ENCODE measurements at regions not wholly inside any gene's neighbourhood (a gene's known extent, or its start where the extent isn't known, plus 50 kb on each side); places are given as distances from the start of the nearest gene placed in this dataset.

DNA sequence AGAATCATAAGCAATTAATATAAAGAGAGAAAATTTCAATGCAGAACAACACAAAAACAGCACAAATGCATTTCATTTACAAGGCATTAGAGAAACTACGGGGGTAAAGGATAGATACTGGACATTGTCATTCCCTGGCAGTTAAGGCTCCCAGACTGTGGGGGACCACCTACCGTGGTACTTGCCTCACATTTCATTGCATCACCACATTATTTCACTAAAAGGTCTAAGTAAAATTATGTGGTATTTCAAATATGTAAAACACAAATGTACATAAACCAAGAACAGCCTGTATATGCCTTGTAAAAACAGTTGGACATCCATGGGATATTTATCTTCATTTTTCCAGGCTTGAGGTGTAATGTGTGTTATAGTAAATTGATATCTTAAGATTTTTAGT is 571.2 kb upstream of the ZNF462 start:
- no peak for DNase-seq (ENCODE audit: low spot score in 2 of 2)
- Mint-ChIP-seq H3K4me3 (no peak overlapping the region), H3K4me1 (no peaks in the 10 kb centered on the region), H3K9me3 (peaks cover 6% of the 10 kb centered on the region), H3K27ac (ENCODE audit: low read depth) (no peak overlapping the region), H3K36me3 (ENCODE audit: insufficient read depth) (no peaks in the 10 kb centered on the region), H3K27me3 (no peaks in the 10 kb centered on the region)
- no peak for ATAC-seq (replicated peaks; ENCODE audit: extremely low read depth, poor library complexity, severe bottlenecking)

GRCh38 chr9:106296426-106296825 is 566.5 kb upstream of the ZNF462 start:
- Mint-ChIP-seq H3K4me1 (no peaks in the 10 kb centered on the region), H3K9me3 (peaks cover under 1% of the 10 kb centered on the region), H3K27ac (ENCODE audit: low read depth) (no peak overlapping the region), H3K4me3 (no peak overlapping the region), H3K36me3 (ENCODE audit: insufficient read depth) (peaks cover 2% of the 10 kb centered on the region), H3K27me3 (no peaks in the 10 kb centered on the region)
- no peak for ATAC-seq (replicated peaks; ENCODE audit: extremely low read depth, poor library complexity, severe bottlenecking)
- no peak for DNase-seq (ENCODE audit: low spot score in 2 of 2)

DNA sequence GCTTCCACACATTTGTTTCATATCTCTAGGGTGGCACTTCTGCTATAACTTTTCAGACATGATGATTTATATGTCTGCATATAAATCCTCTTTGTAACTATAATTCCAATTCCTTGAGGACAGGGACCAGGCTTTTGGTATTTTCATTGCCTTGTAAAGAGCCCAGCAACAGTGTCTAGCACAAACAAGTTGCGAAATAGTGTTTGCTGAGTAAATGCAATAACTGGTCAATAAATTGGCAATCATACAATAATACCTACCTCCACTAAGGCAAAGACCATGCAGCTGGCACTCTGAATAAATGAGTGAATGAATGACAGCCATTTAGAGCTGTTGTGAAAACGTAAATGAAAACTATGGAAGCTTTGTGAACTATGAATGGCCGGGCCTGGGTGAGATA is 564.0 kb upstream of the ZNF462 start:
- no peak overlapping the region for H3K27ac Mint-ChIP-seq (ENCODE audit: low read depth)
- ATAC-seq (replicated peaks; ENCODE audit: extremely low read depth, poor library complexity, severe bottlenecking) (no peak), DNase-seq (ENCODE audit: low spot score in 2 of 2) (no peak)
- H3K36me3 Mint-ChIP-seq (ENCODE audit: insufficient read depth) = peaks cover 2% of the 10 kb centered on the region
- H3K9me3 Mint-ChIP-seq = peaks cover 8% of the 10 kb centered on the region
- H3K4me3 Mint-ChIP-seq = no peak overlapping the region
- no peaks in the 10 kb centered on the region for H3K27me3 Mint-ChIP-seq
- H3K4me1 Mint-ChIP-seq = no peaks in the 10 kb centered on the region

GRCh38 chr9:106304401-106304920 is 558.5 kb upstream of the ZNF462 start:
- no peak for DNase-seq (ENCODE audit: low spot score in 2 of 2)
- no peak for ATAC-seq (replicated peaks; ENCODE audit: extremely low read depth, poor library complexity, severe bottlenecking)
- H3K4me1 Mint-ChIP-seq = no peaks in the 10 kb centered on the region
- H3K9me3 Mint-ChIP-seq = peaks cover 20% of the 10 kb centered on the region
- H3K27me3 Mint-ChIP-seq = no peaks in the 10 kb centered on the region
- H3K27ac Mint-ChIP-seq (ENCODE audit: low read depth) = no peak overlapping the region
- H3K36me3 Mint-ChIP-seq (ENCODE audit: insufficient read depth) = no peaks in the 10 kb centered on the region
- H3K4me3 Mint-ChIP-seq = no peak overlapping the region

GRCh38 chr9:106305428-106306133 is 557.4 kb upstream of the ZNF462 start:
- no peaks in the 10 kb centered on the region for H3K27me3 Mint-ChIP-seq
- no peak overlapping the region for H3K4me3 Mint-ChIP-seq
- no peak overlapping the region for H3K27ac Mint-ChIP-seq (ENCODE audit: low read depth)
- DNase-seq (ENCODE audit: low spot score in 2 of 2) = no peak
- H3K4me1 Mint-ChIP-seq = no peaks in the 10 kb centered on the region
- peaks cover 20% of the 10 kb centered on the region for H3K9me3 Mint-ChIP-seq
- ATAC-seq (replicated peaks; ENCODE audit: extremely low read depth, poor library complexity, severe bottlenecking) = no peak
- H3K36me3 Mint-ChIP-seq (ENCODE audit: insufficient read depth) = no peaks in the 10 kb centered on the region

- H3K4me1 Mint-ChIP-seq = peaks cover 4% of the 10 kb centered on the region
Observed at GRCh38 chr9:106307670-106308069, 555.3 kb upstream of the ZNF462 start.

GRCh38 chr9:106309925-106310324 is 553.0 kb upstream of the ZNF462 start:
- DNase-seq (ENCODE audit: low spot score in 2 of 2) (no peak), ATAC-seq (replicated peaks; ENCODE audit: extremely low read depth, poor library complexity, severe bottlenecking) (no peak)
- no peaks in the 10 kb centered on the region for H3K27me3 Mint-ChIP-seq
- peak overlapping the region; percentile 83 for H3K27ac Mint-ChIP-seq (ENCODE audit: low read depth)
- H3K9me3 Mint-ChIP-seq = peaks cover 12% of the 10 kb centered on the region
- H3K36me3 Mint-ChIP-seq (ENCODE audit: insufficient read depth) = peaks cover 3% of the 10 kb centered on the region
- peaks cover 4% of the 10 kb centered on the region for H3K4me1 Mint-ChIP-seq
- peak overlapping the region; percentile 11 for H3K4me3 Mint-ChIP-seq

More at GRCh38 chr9:106307670-106308069, 555.3 kb upstream of the ZNF462 start:
- no peak for ATAC-seq (replicated peaks; ENCODE audit: extremely low read depth, poor library complexity, severe bottlenecking)
- Mint-ChIP-seq H3K9me3 (peaks cover 12% of the 10 kb centered on the region), H3K36me3 (ENCODE audit: insufficient read depth) (peaks cover 3% of the 10 kb centered on the region), H3K4me3 (no peak overlapping the region), H3K27ac (ENCODE audit: low read depth) (no peak overlapping the region), H3K27me3 (no peaks in the 10 kb centered on the region)
- no peak for DNase-seq (ENCODE audit: low spot score in 2 of 2)

DNA sequence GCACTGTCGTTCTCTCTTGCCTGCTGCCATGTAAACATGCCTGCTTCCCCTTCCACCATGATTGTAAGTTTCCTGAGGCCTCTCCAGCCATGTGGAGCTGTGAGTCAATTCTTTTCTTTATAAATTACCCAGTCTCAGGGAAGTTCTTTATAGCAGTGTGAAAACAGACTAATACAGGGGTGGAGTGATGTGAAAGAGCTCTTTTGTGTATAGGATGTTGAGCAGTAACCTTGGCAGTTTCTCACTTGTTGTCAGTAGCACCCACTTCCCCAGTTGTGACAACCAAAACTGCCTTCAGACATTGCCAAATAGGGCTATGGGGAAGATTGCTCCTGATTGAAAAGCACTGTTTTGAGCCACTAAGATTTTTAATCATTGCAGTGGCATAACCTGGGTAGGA is 552.2 kb upstream of the ZNF462 start:
- DNase-seq (ENCODE audit: low spot score in 2 of 2) (no peak), ATAC-seq (replicated peaks; ENCODE audit: extremely low read depth, poor library complexity, severe bottlenecking) (peak; percentile 75)
- no peaks in the 10 kb centered on the region for H3K27me3 Mint-ChIP-seq
- peaks cover 4% of the 10 kb centered on the region for H3K4me1 Mint-ChIP-seq
- H3K27ac Mint-ChIP-seq (ENCODE audit: low read depth) = peak overlapping the region; percentile 83
- peaks cover 3% of the 10 kb centered on the region for H3K36me3 Mint-ChIP-seq (ENCODE audit: insufficient read depth)
- peak overlapping the region; percentile 14 for H3K4me3 Mint-ChIP-seq
- peaks cover 12% of the 10 kb centered on the region for H3K9me3 Mint-ChIP-seq

DNA sequence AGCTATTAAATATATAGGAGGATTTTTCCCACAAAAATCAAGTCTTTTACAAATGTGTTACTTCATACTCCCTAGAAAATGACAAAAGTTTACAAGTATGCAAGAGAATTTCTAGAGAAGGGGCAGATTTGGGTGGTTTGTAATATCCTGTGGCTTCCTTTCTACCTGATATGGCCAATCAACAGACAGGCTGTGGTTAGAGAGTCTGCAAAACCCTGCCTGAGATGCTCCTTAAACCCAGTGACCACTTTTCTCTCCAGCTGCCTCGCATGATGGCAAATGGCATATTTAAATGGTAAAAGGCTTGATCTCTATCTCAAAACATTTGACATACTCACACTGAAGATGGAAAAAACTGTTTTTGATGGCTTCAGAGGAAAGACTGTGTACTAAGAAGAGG is 550.1 kb upstream of the ZNF462 start:
- peak; percentile 39 for ATAC-seq (replicated peaks; ENCODE audit: extremely low read depth, poor library complexity, severe bottlenecking)
- H3K36me3 Mint-ChIP-seq (ENCODE audit: insufficient read depth) = peaks cover 3% of the 10 kb centered on the region
- peaks cover 6% of the 10 kb centered on the region for H3K9me3 Mint-ChIP-seq
- H3K4me1 Mint-ChIP-seq = peaks cover 4% of the 10 kb centered on the region
- peak overlapping the region; percentile 52 for H3K4me3 Mint-ChIP-seq
- no peaks in the 10 kb centered on the region for H3K27me3 Mint-ChIP-seq
- H3K27ac Mint-ChIP-seq (ENCODE audit: low read depth) = peak overlapping the region; percentile 14
- no peak for DNase-seq (ENCODE audit: low spot score in 2 of 2)

GRCh38 chr9:106314476-106314875 is 548.5 kb upstream of the ZNF462 start:
- ATAC-seq (replicated peaks; ENCODE audit: extremely low read depth, poor library complexity, severe bottlenecking) (no peak), DNase-seq (ENCODE audit: low spot score in 2 of 2) (no peak)
- Mint-ChIP-seq H3K36me3 (ENCODE audit: insufficient read depth) (peaks cover 3% of the 10 kb centered on the region), H3K27me3 (no peaks in the 10 kb centered on the region), H3K4me1 (peaks cover 4% of the 10 kb centered on the region), H3K9me3 (no peaks in the 10 kb centered on the region), H3K4me3 (peak overlapping the region; percentile 1), H3K27ac (ENCODE audit: low read depth) (peak overlapping the region; percentile 8)

GRCh38 chr9:106321394-106322180 is 541.4 kb upstream of the ZNF462 start:
- Mint-ChIP-seq H3K27ac (ENCODE audit: low read depth) (no peak overlapping the region), H3K9me3 (no peaks in the 10 kb centered on the region), H3K36me3 (ENCODE audit: insufficient read depth) (no peaks in the 10 kb centered on the region), H3K27me3 (no peaks in the 10 kb centered on the region), H3K4me1 (no peaks in the 10 kb centered on the region), H3K4me3 (no peak overlapping the region)
- ATAC-seq (replicated peaks; ENCODE audit: extremely low read depth, poor library complexity, severe bottlenecking) (no peak), DNase-seq (ENCODE audit: low spot score in 2 of 2) (no peak)

- no peaks in the 10 kb centered on the region for H3K27me3 Mint-ChIP-seq
- no peaks in the 10 kb centered on the region for H3K4me1 Mint-ChIP-seq
- ATAC-seq (replicated peaks; ENCODE audit: extremely low read depth, poor library complexity, severe bottlenecking) = no peak
- H3K36me3 Mint-ChIP-seq (ENCODE audit: insufficient read depth) = no peaks in the 10 kb centered on the region
- H3K27ac Mint-ChIP-seq (ENCODE audit: low read depth) = no peak overlapping the region
- no peak for DNase-seq (ENCODE audit: low spot score in 2 of 2)
- no peaks in the 10 kb centered on the region for H3K9me3 Mint-ChIP-seq
- H3K4me3 Mint-ChIP-seq = no peak overlapping the region
Observed at GRCh38 chr9:106322706-106323245, 540.2 kb upstream of the ZNF462 start.
